A673 (cell line): ENCODE measurements at regions not wholly inside any gene's neighbourhood (a gene's known extent, or its start where the extent isn't known, plus 50 kb on each side); places are given as distances from the start of the nearest gene placed in this dataset.

Experiments
- BruUV-seq: library from RNA; stranded (reverse); fragments of 400-500 nt; replicated peaks from 2 replicates; lab custom pipeline; 2021; lab: Mats Ljungman, UMichigan
- CTCF ChIA-PET: fragments of 300-600 bp; sonication (Branson Sonifier 250); formaldehyde crosslinking; loops from one replicate; lab custom pipeline; 2022; ENCODE audit warnings: antibody characterized with exemption; lab: Charles Lee
- POLR2A ChIA-PET: fragments of 300-600 bp; sonication (Branson Sonifier 250); formaldehyde crosslinking; loops from one replicate; lab custom pipeline; 2022; ENCODE audit warnings: antibody characterized with exemption; ENCODE audit not compliant: low non-redundant PET; lab: Charles Lee
- DNase-seq: peaks from one replicate; pipeline ENCODE4 v3.0.0-alpha.2; 2015; ENCODE audit warnings: low spot score
- H3K27ac ChIP-seq: fragments of 200-600 bp; sonication (generic); 2 replicates; pipeline ENCODE4 v1.5.1; 2016; ENCODE audit warnings: mixed run types, low read depth, mild to moderate bottlenecking, mixed read lengths, antibody characterized with exemption, low read length; ENCODE audit not compliant: poor library complexity, severe bottlenecking
- H3K27me3 ChIP-seq: fragments of 200-600 bp; sonication (generic); replicated peaks from 2 replicates; pipeline ENCODE4 v1.6.1; 2017; ENCODE audit warnings: mixed run types, low read depth, mild to moderate bottlenecking, mixed read lengths, antibody characterized with exemption, low read length; ENCODE audit not compliant: insufficient read depth, poor library complexity
- H3K36me3 ChIP-seq: fragments of 200-600 bp; sonication (generic); 2 replicates; pipeline ENCODE4 v1.6.1; 2016; ENCODE audit warnings: mixed run types, mild to moderate bottlenecking, mixed read lengths, antibody characterized with exemption, low read length; ENCODE audit not compliant: insufficient read depth, poor library complexity, severe bottlenecking
- H3K4me1 ChIP-seq: fragments of 200-600 bp; sonication (generic); 2 replicates; pipeline ENCODE4 v1.6.1; 2017; ENCODE audit warnings: mixed run types, mild to moderate bottlenecking, mixed read lengths, antibody characterized with exemption, low read length; ENCODE audit not compliant: insufficient read depth, poor library complexity, severe bottlenecking
- H3K4me3 ChIP-seq: fragments of 200-600 bp; sonication (generic); 2 replicates; pipeline ENCODE4 v1.5.1; 2016; ENCODE audit warnings: low read depth, mixed run types, mild to moderate bottlenecking, mixed read lengths, low read length; ENCODE audit not compliant: poor library complexity, severe bottlenecking
- H3K9me3 ChIP-seq: fragments of 200-600 bp; sonication (generic); 2 replicates; pipeline ENCODE4 v1.6.1; 2016; ENCODE audit warnings: mixed run types, low read depth, mild to moderate bottlenecking, mixed read lengths, antibody characterized with exemption, low read length; ENCODE audit not compliant: poor library complexity, severe bottlenecking
- CTCF ChIP-seq: fragments of 300-800, 200-600 bp; sonication (generic); conservative IDR thresholded peaks from 2 replicates; pipeline ENCODE4 v1.5.1; 2017; ENCODE audit warnings: low read depth, mild to moderate bottlenecking, antibody characterized with exemption, low read length, moderate library complexity, mixed read lengths
- EZH2 ChIP-seq: fragments of 200-600 bp; sonication (generic); IDR thresholded peaks from 2 replicates; pipeline ENCODE4 v1.6.1; 2017; ENCODE audit warnings: borderline replicate concordance, low read depth, mild to moderate bottlenecking, mixed read lengths, antibody characterized with exemption, low read length; ENCODE audit not compliant: poor library complexity, severe bottlenecking
- intact Hi-C: fragments of 100-400 bp; cut with micrococcal nuclease; formaldehyde crosslinking; loops from one replicate; pipeline ENCODE4 v1.10.0; 2022; ENCODE audit not compliant: unreplicated experiment

GRCh38 chr18:10193444-10193843 lies 261.0 kb upstream of the APCDD1 start:
- Histone ChIP-seq H3K36me3 (no peaks in the 10 kb centered on the region), H3K4me3 (no peak overlapping the region), H3K27me3 (no peaks in the 10 kb centered on the region), H3K4me1 (no peaks in the 10 kb centered on the region), H3K27ac (no peak overlapping the region), H3K9me3 (no peaks in the 10 kb centered on the region)
- intact Hi-C loops: no loop called here
- no peak for DNase-seq
- TF ChIP-seq EZH2 (no peak), CTCF (no peak)
- BruUV-seq: no TSS peak
- ChIA-PET POLR2A (interaction anchor here (0.6 kb wide), 1 partner anchor 83 kb away, joined by 8 read pairs; no protein-coding TSS in a partner anchor), CTCF (no interaction called here)

- POLR2A ChIA-PET: no interaction called here
- intact Hi-C loops: no loop called here
- H3K9me3 ChIP-seq: no peaks in the 10 kb centered on the region
- BruUV-seq: no TSS peak
- peak; percentile 13 for DNase-seq
- H3K27me3 ChIP-seq: no peaks in the 10 kb centered on the region
- no peak overlapping the region for H3K27ac ChIP-seq
- CTCF ChIA-PET: no interaction called here
- no peak overlapping the region for H3K4me3 ChIP-seq
- TF ChIP-seq EZH2 (no peak), CTCF (no peak)
- no peaks in the 10 kb centered on the region for H3K4me1 ChIP-seq
- H3K36me3 ChIP-seq: no peaks in the 10 kb centered on the region
Measured at GRCh38 chr18:10194592-10194991, 259.8 kb upstream of the APCDD1 start.

- no peak for DNase-seq
- H3K36me3 ChIP-seq: no peaks in the 10 kb centered on the region
- TF ChIP-seq CTCF (no peak), EZH2 (no peak)
- H3K27ac ChIP-seq: no peak overlapping the region
- H3K4me3 ChIP-seq: no peak overlapping the region
- intact Hi-C loops: no loop called here
- no peaks in the 10 kb centered on the region for H3K27me3 ChIP-seq
- ChIA-PET CTCF (no interaction called here), POLR2A (no interaction called here)
- H3K4me1 ChIP-seq: no peaks in the 10 kb centered on the region
- BruUV-seq: no TSS peak
- no peaks in the 10 kb centered on the region for H3K9me3 ChIP-seq
Measured at GRCh38 chr18:10195529-10195928, 258.9 kb upstream of the APCDD1 start.
